ENCODE measurements at regions not wholly inside any gene's neighbourhood (a gene's known extent, or its start where the extent isn't known, plus 50 kb on each side); places are given as distances from the start of the nearest gene placed in this dataset.

- peaks cover 8 to 17% of the 10 kb centered on the region in 2 donors for H3K4me1 ChIP-seq (ENCODE audit: control insufficient read depth in 2 of 2, insufficient read depth in 2 of 2, low read length in 2 of 2)
- no peaks in the 10 kb centered on the region for H3K27me3 ChIP-seq (ENCODE audit: control insufficient read depth in 2 of 2, insufficient read depth in 1 of 2, low read length in 1 of 2)
- 92% methylated on average over 6 of the region's 6 CpGs for WGBS
- no peak overlapping the region for H3K4me3 ChIP-seq (ENCODE audit: low read length in 2 of 2)
- DNase-seq (ENCODE audit: low read depth in 6 of 9, low spot score in 9 of 9), result no peak
- H3K9me3 ChIP-seq (ENCODE audit: control insufficient read depth in 2 of 2, insufficient read depth in 1 of 2, low read length in 1 of 2), result no peaks in the 10 kb centered on the region
- no peak overlapping the region for H3K27ac ChIP-seq (ENCODE audit: low read depth in 1 of 2, low read length in 1 of 2)
- H3K36me3 ChIP-seq (ENCODE audit: control insufficient read depth in 2 of 2, insufficient read depth in 2 of 2, low read length in 1 of 2), result no peaks in the 10 kb centered on the region
Observed at GRCh38 chr20:33917831-33918525, 75.7 kb upstream of the RALY start.

GRCh38 chr20:33918662-33919061 is 75.0 kb upstream of the RALY start:
- H3K27ac ChIP-seq (ENCODE audit: low read depth in 1 of 2, low read length in 1 of 2), result no peak overlapping the region
- no peaks in the 10 kb centered on the region for H3K36me3 ChIP-seq (ENCODE audit: control insufficient read depth in 2 of 2, insufficient read depth in 2 of 2, low read length in 1 of 2)
- H3K27me3 ChIP-seq (ENCODE audit: control insufficient read depth in 2 of 2, insufficient read depth in 1 of 2, low read length in 1 of 2), result no peaks in the 10 kb centered on the region
- no peak for DNase-seq (ENCODE audit: low read depth in 6 of 9, low spot score in 9 of 9)
- no peaks in the 10 kb centered on the region for H3K9me3 ChIP-seq (ENCODE audit: control insufficient read depth in 2 of 2, insufficient read depth in 1 of 2, low read length in 1 of 2)
- WGBS, result 98% methylated on average over 5 of the region's 5 CpGs
- no peak overlapping the region for H3K4me3 ChIP-seq (ENCODE audit: low read length in 2 of 2)
- H3K4me1 ChIP-seq (ENCODE audit: control insufficient read depth in 2 of 2, insufficient read depth in 2 of 2, low read length in 2 of 2), result peaks cover 8 to 17% of the 10 kb centered on the region in 2 donors

GRCh38 chr20:33919653-33920052 is 74.1 kb upstream of the RALY start:
- Histone ChIP-seq H3K27me3 (ENCODE audit: control insufficient read depth in 2 of 2, insufficient read depth in 1 of 2, low read length in 1 of 2) (no peaks in the 10 kb centered on the region), H3K9me3 (ENCODE audit: control insufficient read depth in 2 of 2, insufficient read depth in 1 of 2, low read length in 1 of 2) (no peaks in the 10 kb centered on the region), H3K36me3 (ENCODE audit: control insufficient read depth in 2 of 2, insufficient read depth in 2 of 2, low read length in 1 of 2) (no peaks in the 10 kb centered on the region), H3K27ac (ENCODE audit: low read depth in 1 of 2, low read length in 1 of 2) (no peak overlapping the region), H3K4me1 (ENCODE audit: control insufficient read depth in 2 of 2, insufficient read depth in 2 of 2, low read length in 2 of 2) (peaks cover 5 to 11% of the 10 kb centered on the region in 2 donors), H3K4me3 (ENCODE audit: low read length in 2 of 2) (no peak overlapping the region)
- WGBS, result 75% methylated on average over 5 of the region's 5 CpGs
- no peak for DNase-seq (ENCODE audit: low read depth in 6 of 9, low spot score in 9 of 9)

DNA sequence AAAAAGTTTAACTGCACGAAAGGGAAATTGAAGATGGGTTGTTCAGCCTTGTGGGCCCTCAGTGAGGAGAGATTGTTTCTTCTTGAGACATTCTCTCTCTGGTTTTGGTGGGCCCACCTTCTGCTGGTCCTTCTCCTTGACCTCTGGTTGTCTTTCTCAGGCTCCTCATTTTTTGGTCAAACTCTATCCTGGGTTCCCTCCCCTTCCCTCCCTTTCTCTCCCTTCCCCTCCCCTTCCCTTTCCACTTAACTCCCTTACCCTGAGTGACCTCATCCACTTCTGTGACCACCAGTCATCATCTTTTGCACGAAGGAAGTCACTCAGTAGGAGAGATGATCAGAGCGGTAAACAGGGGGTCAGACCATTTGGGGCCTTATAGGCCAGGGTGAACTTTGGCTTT is 71.5 kb upstream of the RALY start:
- H3K27me3 ChIP-seq (ENCODE audit: control insufficient read depth in 2 of 2, insufficient read depth in 1 of 2, low read length in 1 of 2), result no peaks in the 10 kb centered on the region
- no peaks in the 10 kb centered on the region for H3K9me3 ChIP-seq (ENCODE audit: control insufficient read depth in 2 of 2, insufficient read depth in 1 of 2, low read length in 1 of 2)
- no peaks in the 10 kb centered on the region for H3K36me3 ChIP-seq (ENCODE audit: control insufficient read depth in 2 of 2, insufficient read depth in 2 of 2, low read length in 1 of 2)
- WGBS, result 90% methylated on average over 3 of the region's 3 CpGs
- H3K4me3 ChIP-seq (ENCODE audit: low read length in 2 of 2), result no peak overlapping the region
- no peaks in the 10 kb centered on the region for H3K4me1 ChIP-seq (ENCODE audit: control insufficient read depth in 2 of 2, insufficient read depth in 2 of 2, low read length in 2 of 2)
- DNase-seq (ENCODE audit: low read depth in 6 of 9, low spot score in 9 of 9), result no peak
- no peak overlapping the region for H3K27ac ChIP-seq (ENCODE audit: low read depth in 1 of 2, low read length in 1 of 2)

GRCh38 chr20:33923740-33924139 is 70.0 kb upstream of the RALY start:
- 96% methylated on average over 4 of the region's 4 CpGs for WGBS
- no peaks in the 10 kb centered on the region for H3K9me3 ChIP-seq (ENCODE audit: control insufficient read depth in 2 of 2, insufficient read depth in 1 of 2, low read length in 1 of 2)
- H3K36me3 ChIP-seq (ENCODE audit: control insufficient read depth in 2 of 2, insufficient read depth in 2 of 2, low read length in 1 of 2), result no peaks in the 10 kb centered on the region
- no peak for DNase-seq (ENCODE audit: low read depth in 6 of 9, low spot score in 9 of 9)
- H3K4me1 ChIP-seq (ENCODE audit: control insufficient read depth in 2 of 2, insufficient read depth in 2 of 2, low read length in 2 of 2), result no peaks in the 10 kb centered on the region
- no peak overlapping the region for H3K27ac ChIP-seq (ENCODE audit: low read depth in 1 of 2, low read length in 1 of 2)
- no peak overlapping the region for H3K4me3 ChIP-seq (ENCODE audit: low read length in 2 of 2)
- peaks cover 0 to 2% of the 10 kb centered on the region in 2 donors for H3K27me3 ChIP-seq (ENCODE audit: control insufficient read depth in 2 of 2, insufficient read depth in 1 of 2, low read length in 1 of 2)

- Histone ChIP-seq H3K27ac (ENCODE audit: low read depth in 1 of 2, low read length in 1 of 2) (no peak overlapping the region), H3K27me3 (ENCODE audit: control insufficient read depth in 2 of 2, insufficient read depth in 1 of 2, low read length in 1 of 2) (peaks cover 0 to 2% of the 10 kb centered on the region in 2 donors), H3K9me3 (ENCODE audit: control insufficient read depth in 2 of 2, insufficient read depth in 1 of 2, low read length in 1 of 2) (no peaks in the 10 kb centered on the region), H3K4me3 (ENCODE audit: low read length in 2 of 2) (no peak overlapping the region), H3K36me3 (ENCODE audit: control insufficient read depth in 2 of 2, insufficient read depth in 2 of 2, low read length in 1 of 2) (no peaks in the 10 kb centered on the region), H3K4me1 (ENCODE audit: control insufficient read depth in 2 of 2, insufficient read depth in 2 of 2, low read length in 2 of 2) (no peaks in the 10 kb centered on the region)
- 98% methylated on average over 2 of the region's 2 CpGs for WGBS
- no peak for DNase-seq (ENCODE audit: low read depth in 6 of 9, low spot score in 9 of 9)
Observed at GRCh38 chr20:33925867-33926266, 67.8 kb upstream of the RALY start.

DNA sequence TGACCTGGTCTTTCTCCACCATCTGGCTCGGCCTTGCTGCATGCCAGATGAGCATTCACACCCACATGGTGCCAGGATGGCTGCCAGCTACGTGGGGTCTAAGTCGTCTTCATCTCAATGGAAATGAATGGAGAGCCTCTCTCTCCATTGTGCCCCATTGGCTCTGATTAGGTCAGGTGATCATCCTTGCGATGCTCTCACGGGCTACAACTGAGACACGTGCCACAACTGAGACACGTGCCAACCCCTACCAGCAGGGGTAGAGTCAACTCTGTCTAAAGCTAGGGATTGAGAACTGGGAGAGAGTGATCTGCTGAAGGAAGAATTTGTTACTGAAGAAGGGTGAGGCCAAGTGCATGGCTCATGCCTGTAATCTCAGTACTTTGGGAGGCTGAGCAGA is 67.3 kb upstream of the RALY start:
- 98% methylated on average over 7 of the region's 7 CpGs for WGBS
- H3K4me1 ChIP-seq (ENCODE audit: control insufficient read depth in 2 of 2, insufficient read depth in 2 of 2, low read length in 2 of 2), result no peaks in the 10 kb centered on the region

GRCh38 chr20:33927724-33928123 is 66.0 kb upstream of the RALY start:
- H3K9me3 ChIP-seq (ENCODE audit: control insufficient read depth in 2 of 2, insufficient read depth in 1 of 2, low read length in 1 of 2), result no peaks in the 10 kb centered on the region
- no peak overlapping the region for H3K27ac ChIP-seq (ENCODE audit: low read depth in 1 of 2, low read length in 1 of 2)
- H3K4me3 ChIP-seq (ENCODE audit: low read length in 2 of 2), result no peak overlapping the region
- H3K36me3 ChIP-seq (ENCODE audit: control insufficient read depth in 2 of 2, insufficient read depth in 2 of 2, low read length in 1 of 2), result no peaks in the 10 kb centered on the region
- DNase-seq (ENCODE audit: low read depth in 6 of 9, low spot score in 9 of 9), result no peak
- WGBS, result 91% methylated on average over 5 of the region's 5 CpGs
- peaks cover 0 to 2% of the 10 kb centered on the region in 2 donors for H3K27me3 ChIP-seq (ENCODE audit: control insufficient read depth in 2 of 2, insufficient read depth in 1 of 2, low read length in 1 of 2)
- no peaks in the 10 kb centered on the region for H3K4me1 ChIP-seq (ENCODE audit: control insufficient read depth in 2 of 2, insufficient read depth in 2 of 2, low read length in 2 of 2)

More for the DNA sequence above, 67.3 kb upstream of the RALY start:
- Histone ChIP-seq H3K27me3 (ENCODE audit: control insufficient read depth in 2 of 2, insufficient read depth in 1 of 2, low read length in 1 of 2) (peaks cover 0 to 2% of the 10 kb centered on the region in 2 donors), H3K9me3 (ENCODE audit: control insufficient read depth in 2 of 2, insufficient read depth in 1 of 2, low read length in 1 of 2) (no peaks in the 10 kb centered on the region), H3K27ac (ENCODE audit: low read depth in 1 of 2, low read length in 1 of 2) (no peak overlapping the region), H3K4me3 (ENCODE audit: low read length in 2 of 2) (no peak overlapping the region), H3K36me3 (ENCODE audit: control insufficient read depth in 2 of 2, insufficient read depth in 2 of 2, low read length in 1 of 2) (no peaks in the 10 kb centered on the region)
- DNase-seq (ENCODE audit: low read depth in 6 of 9, low spot score in 9 of 9), result no peak

GRCh38 chr20:33929917-33930316 is 63.8 kb upstream of the RALY start:
- peaks cover 0 to 2% of the 10 kb centered on the region in 2 donors for H3K27me3 ChIP-seq (ENCODE audit: control insufficient read depth in 2 of 2, insufficient read depth in 1 of 2, low read length in 1 of 2)
- no peak for DNase-seq (ENCODE audit: low read depth in 6 of 9, low spot score in 9 of 9)
- no peak overlapping the region for H3K27ac ChIP-seq (ENCODE audit: low read depth in 1 of 2, low read length in 1 of 2)
- H3K4me1 ChIP-seq (ENCODE audit: control insufficient read depth in 2 of 2, insufficient read depth in 2 of 2, low read length in 2 of 2), result no peaks in the 10 kb centered on the region
- H3K36me3 ChIP-seq (ENCODE audit: control insufficient read depth in 2 of 2, insufficient read depth in 2 of 2, low read length in 1 of 2), result no peaks in the 10 kb centered on the region
- 81% methylated on average over 6 of the region's 6 CpGs for WGBS
- no peaks in the 10 kb centered on the region for H3K9me3 ChIP-seq (ENCODE audit: control insufficient read depth in 2 of 2, insufficient read depth in 1 of 2, low read length in 1 of 2)
- H3K4me3 ChIP-seq (ENCODE audit: low read length in 2 of 2), result no peak overlapping the region

All from thymus (tissue), 11 donors.